Endothelial cell of umbilical vein (primary cell): ENCODE measurements at regions not wholly inside any gene's neighbourhood (a gene's known extent, or its start where the extent isn't known, plus 50 kb on each side); places are given as distances from the start of the nearest gene placed in this dataset.

Source experiments
- CTCF ChIP-seq, 2 donors: IDR thresholded peaks; 1 replicate in 1 of 2; 2 replicates in 1 of 2; pipeline ENCODE4 v1.5.1; 2011; ENCODE audit warnings: low read length in 2 of 2, mild to moderate bottlenecking in 2 of 2, moderate library complexity in 2 of 2, control low read depth in 1 of 2, inconsistent platforms in 1 of 2, low read depth in 1 of 2; ENCODE audit not compliant: insufficient read depth in 1 of 2; ENCODE audit errors: extremely low read depth in 1 of 2
- EZH2 ChIP-seq: IDR thresholded peaks from 2 replicates; pipeline ENCODE4 v1.6.1; 2012; ENCODE audit warnings: borderline replicate concordance, low read depth, mild to moderate bottlenecking, moderate library complexity, low read length, inconsistent platforms; ENCODE audit not compliant: severe bottlenecking
- JUN ChIP-seq: IDR thresholded peaks from 2 replicates; pipeline ENCODE4 v1.6.1; 2011; ENCODE audit warnings: borderline replicate concordance, low read depth; ENCODE audit not compliant: insufficient read length, insufficient read depth
- MAX ChIP-seq: IDR thresholded peaks from 2 replicates; pipeline ENCODE4 v1.6.1; 2011; ENCODE audit not compliant: insufficient read depth, insufficient read length
- MYC ChIP-seq: IDR thresholded peaks from one replicate; pipeline ENCODE4 v1.6.1; 2011; ENCODE audit warnings: mild to moderate bottlenecking, low read depth, low read length
- POLR2A ChIP-seq: IDR thresholded peaks from 2 replicates; pipeline ENCODE4 v1.6.1; 2012; ENCODE audit warnings: low read depth, mild to moderate bottlenecking, control low read depth, low read length
- POLR2AphosphoS5 ChIP-seq: IDR thresholded peaks from 2 replicates; pipeline ENCODE4 v1.6.1; 2012; ENCODE audit warnings: low read depth, mild to moderate bottlenecking, control low read depth, low read length, moderate library complexity; ENCODE audit not compliant: insufficient read depth

- TF ChIP-seq CTCF (IDR thresholded peaks at IDR 0.05; ENCODE audit: extremely low read depth in 1 of 2, insufficient read depth in 1 of 2, low read depth in 1 of 2, low read length in 2 of 2) (no peak), MAX (no peak), JUN (no peak), POLR2A (no peak), POLR2AphosphoS5 (no peak), EZH2 (no peak), MYC (no peak)
These were observed 126.8 kb upstream of the NECTIN3 start for GRCh38 chr3:110944782-110945181.
